ENCODE measurements at regions not wholly inside any gene's neighbourhood (a gene's known extent, or its start where the extent isn't known, plus 50 kb on each side); places are given as distances from the start of the nearest gene placed in this dataset.

GRCh38 chr5:162672061-162672460 lies 604.5 kb downstream of the GABRG2 start (continued):
- TF ChIP-seq REST (IDR thresholded peaks at IDR 0.05; ENCODE audit: unreplicated experiment) (no peak), EZH2 (IDR thresholded peaks at IDR 0.05; ENCODE audit: low read depth, unreplicated experiment) (no peak), CTCF (conservative IDR thresholded peaks at IDR 0.05; ENCODE audit: low read depth in 2 of 2) (no peak), JUNB (IDR thresholded peaks at IDR 0.05; ENCODE audit: unreplicated experiment) (no peak), ETS1 (IDR thresholded peaks at IDR 0.05) (no peak), ZNF331 (CRISPR knock-in tag; IDR thresholded peaks at IDR 0.05; ENCODE audit: low read depth) (no peak), ZNF114 (CRISPR knock-in tag; IDR thresholded peaks at IDR 0.05) (no peak), POLR2AphosphoS5 (IDR thresholded peaks at IDR 0.05; ENCODE audit: low read depth) (no peak), CREB1 (CRISPR knock-in tag; IDR thresholded peaks at IDR 0.05; ENCODE audit: low read depth) (no peak)

GRCh38 chr5:162683284-162683683 lies 615.7 kb downstream of the GABRG2 start:
- Histone ChIP-seq H3K79me2 (replicated peaks; ENCODE audit: insufficient read depth) (no peaks in the 10 kb centered on the region), H3F3A (replicated peaks; ENCODE audit: low read depth) (no peaks in the 10 kb centered on the region), H3K27ac (ENCODE audit: low read depth) (no peak overlapping the region), H3K4me3 (no peak overlapping the region), H3K4me2 (no peak overlapping the region), H3K4me1 (ENCODE audit: insufficient read depth) (no peaks in the 10 kb centered on the region), H3K36me3 (ENCODE audit: insufficient read depth) (no peaks in the 10 kb centered on the region), H2AFZ (no peak overlapping the region), H3K9me2 (ENCODE audit: insufficient read depth) (no peaks in the 10 kb centered on the region; the same call in 1 of the 2 replicates), H3K27me3 (ENCODE audit: insufficient read depth) (no peaks in the 10 kb centered on the region), H4K20me1 (replicated peaks; ENCODE audit: insufficient read depth) (no peaks in the 10 kb centered on the region)
- 0 out of 3 replicates have a peak, but pooled peaks cover under 1% of the 10 kb centered on the region for H3K36me3 Mint-ChIP-seq (ENCODE audit: low read depth)
- H3K9me3 Mint-ChIP-seq = peaks cover 10% of the 10 kb centered on the region; the same call in 1 of the 3 replicates
- H3K27me3 Mint-ChIP-seq (ENCODE audit: insufficient read depth, low read depth, poor library complexity) = no peaks in the 10 kb centered on the region
- H3K4me1 Mint-ChIP-seq = no peaks in the 10 kb centered on the region
- H3K4me3 Mint-ChIP-seq = no peak overlapping the region
- ATAC-seq = no peak
- no peak for DNase-seq (ENCODE audit: low spot score)
- no peak overlapping the region for H3K27ac Mint-ChIP-seq
- TF ChIP-seq EZH2 (IDR thresholded peaks at IDR 0.05; ENCODE audit: low read depth, unreplicated experiment) (no peak), STAT1 (IDR thresholded peaks at IDR 0.05; ENCODE audit: unreplicated experiment) (no peak), CREB1 (CRISPR knock-in tag; IDR thresholded peaks at IDR 0.05; ENCODE audit: low read depth) (no peak), CTCF (conservative IDR thresholded peaks at IDR 0.05; ENCODE audit: low read depth in 2 of 2) (no peak), ZNF331 (CRISPR knock-in tag; IDR thresholded peaks at IDR 0.05; ENCODE audit: low read depth) (no peak)

Measured in GM23338 (cell line).